Naive thymus-derived CD4-positive, alpha-beta T cell (primary cell): ENCODE measurements at regions not wholly inside any gene's neighbourhood (a gene's known extent, or its start where the extent isn't known, plus 50 kb on each side); places are given as distances from the start of the nearest gene placed in this dataset.

Experiments used
- ATAC-seq: fragments of 150-1000 bp; cut with Tn5 transposase; 2 replicates; pipeline ENCODE4 v1.10.0; 2021; ENCODE audit warnings: mild to moderate bottlenecking, moderate library complexity
- CTCF ChIA-PET: fragments of 350-600 bp; sonication (Branson Sonifier 250); formaldehyde crosslinking; loops from one replicate; lab custom pipeline; 2021; ENCODE audit warnings: antibody characterized with exemption; lab: Charles Lee
- POLR2A ChIA-PET: fragments of 350-600 bp; sonication (Branson Sonifier 250); formaldehyde crosslinking; loops from one replicate; lab custom pipeline; 2021; ENCODE audit warnings: antibody characterized with exemption, inconsistent platforms; lab: Charles Lee
- DNase-seq, 9 donors: peaks; one replicate each; pipeline versions ENCODE4 v3.0.0 to v3.0.0-alpha.2; 2020 to 2022; ENCODE audit warnings: mixed read lengths in 1 of 9
- H3K27ac ChIP-seq: one replicate; pipeline ENCODE4 v1.7.0; 2013; ENCODE audit warnings: mild to moderate bottlenecking, low read depth, low read length, moderate library complexity
- H3K27me3 ChIP-seq, 2 donors: one replicate each; pipeline ENCODE4 v1.7.0; 2013; ENCODE audit warnings: low read length in 2 of 2, mild to moderate bottlenecking in 2 of 2, moderate library complexity in 2 of 2; ENCODE audit not compliant: control insufficient read depth in 2 of 2, insufficient read depth in 2 of 2
- H3K36me3 ChIP-seq, 3 experiments: 1 replicate in 2 of 3; 2 replicates in 1 of 3; pipeline ENCODE4 v1.7.0; 2013; ENCODE audit warnings: low read length in 3 of 3, mild to moderate bottlenecking in 3 of 3, moderate library complexity in 1 of 3; ENCODE audit not compliant: insufficient read depth in 3 of 3, control insufficient read depth in 2 of 3
- H3K4me1 ChIP-seq, 2 donors: one replicate each; pipeline ENCODE4 v1.7.0; 2013; ENCODE audit warnings: low read length in 2 of 2, mild to moderate bottlenecking in 2 of 2, moderate library complexity in 1 of 2; ENCODE audit not compliant: control insufficient read depth in 2 of 2, insufficient read depth in 2 of 2
- H3K4me3 ChIP-seq: 2 replicates; pipeline ENCODE4 v1.7.0; 2013; ENCODE audit warnings: mild to moderate bottlenecking, low read length
- H3K9me3 ChIP-seq, 3 experiments: 1 replicate in 2 of 3; 2 replicates in 1 of 3; pipeline ENCODE4 v1.7.0; 2013; ENCODE audit warnings: low read length in 3 of 3; ENCODE audit not compliant: control insufficient read depth in 2 of 3
- H3K27ac Mint-ChIP-seq, 9 donors: one replicate each; pipeline ENCODE4 v1.8.0; 2020 to 2022; ENCODE audit warnings: mixed read lengths in 9 of 9, mild to moderate bottlenecking in 8 of 9, moderate library complexity in 5 of 9, inconsistent platforms in 2 of 9
- H3K27me3 Mint-ChIP-seq, 5 donors: one replicate each; pipeline ENCODE4 v1.8.0; 2021 to 2022; ENCODE audit warnings: mixed read lengths in 5 of 5, mild to moderate bottlenecking in 1 of 5
- H3K36me3 Mint-ChIP-seq, 5 donors: one replicate each; pipeline ENCODE4 v1.8.0; 2020 to 2022; ENCODE audit warnings: mixed read lengths in 5 of 5, mild to moderate bottlenecking in 3 of 5, inconsistent platforms in 1 of 5
- H3K4me1 Mint-ChIP-seq, 7 donors: one replicate each; pipeline ENCODE4 v1.8.0; 2020 to 2022; ENCODE audit warnings: mixed read lengths in 7 of 7, mild to moderate bottlenecking in 3 of 7, inconsistent platforms in 1 of 7
- H3K4me3 Mint-ChIP-seq, 10 donors: one replicate each; pipeline ENCODE4 v1.8.0; 2020 to 2022; ENCODE audit warnings: mild to moderate bottlenecking in 10 of 10, mixed read lengths in 10 of 10, moderate library complexity in 6 of 10, inconsistent platforms in 2 of 10
- H3K9me3 Mint-ChIP-seq, 11 donors: one replicate each; pipeline ENCODE4 v1.8.0; 2020 to 2022; ENCODE audit warnings: mixed read lengths in 11 of 11, mild to moderate bottlenecking in 4 of 11, inconsistent platforms in 1 of 11, moderate library complexity in 1 of 11
- intact Hi-C, 2 donors: fragments of 100-400 bp; cut with micrococcal nuclease; formaldehyde crosslinking; loops; one replicate each; pipeline ENCODE4 v1.15.1; 2023

DNA sequence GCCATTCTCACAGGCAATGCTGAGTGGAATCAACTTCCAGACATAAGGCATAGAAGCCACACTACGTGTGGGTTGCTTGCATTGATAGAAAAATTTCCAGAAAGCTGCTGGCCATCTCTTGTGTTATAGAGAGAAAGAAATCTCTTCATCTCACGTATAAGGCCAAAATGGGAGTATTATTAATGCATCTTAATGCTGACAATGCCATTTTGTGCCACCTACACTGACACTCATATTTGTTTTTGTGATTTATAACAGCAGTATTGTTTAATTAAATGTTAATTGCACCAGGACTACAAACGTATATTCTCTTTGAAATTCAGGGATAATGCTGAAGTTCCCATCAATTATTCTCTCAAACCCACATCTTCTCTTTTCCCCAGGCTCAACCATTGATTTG, 56.1 kb upstream of the TMEM132D start:
- H3K27me3 ChIP-seq, result no peaks in the 10 kb centered on the region
- Mint-ChIP-seq H3K27me3 (peaks cover 0 to 27% (median 15%) of the 10 kb centered on the region in 5 donors), H3K27ac (no peak overlapping the region), H3K9me3 (peaks cover 0 to 5% (median 0%) of the 10 kb centered on the region in 11 donors), H3K36me3 (no peaks in the 10 kb centered on the region), H3K4me1 (no peaks in the 10 kb centered on the region), H3K4me3 (no peak overlapping the region)
- no peak overlapping the region for H3K4me3 ChIP-seq
- POLR2A ChIA-PET, result no interaction called here
- DNase-seq (no peak), ATAC-seq (no peak)
- no peaks in the 10 kb centered on the region for H3K9me3 ChIP-seq
- no peaks in the 10 kb centered on the region for H3K36me3 ChIP-seq
- CTCF ChIA-PET, result no interaction called here
- no peak overlapping the region for H3K27ac ChIP-seq
- no peaks in the 10 kb centered on the region for H3K4me1 ChIP-seq
- intact Hi-C loops, result no loop called here

DNA sequence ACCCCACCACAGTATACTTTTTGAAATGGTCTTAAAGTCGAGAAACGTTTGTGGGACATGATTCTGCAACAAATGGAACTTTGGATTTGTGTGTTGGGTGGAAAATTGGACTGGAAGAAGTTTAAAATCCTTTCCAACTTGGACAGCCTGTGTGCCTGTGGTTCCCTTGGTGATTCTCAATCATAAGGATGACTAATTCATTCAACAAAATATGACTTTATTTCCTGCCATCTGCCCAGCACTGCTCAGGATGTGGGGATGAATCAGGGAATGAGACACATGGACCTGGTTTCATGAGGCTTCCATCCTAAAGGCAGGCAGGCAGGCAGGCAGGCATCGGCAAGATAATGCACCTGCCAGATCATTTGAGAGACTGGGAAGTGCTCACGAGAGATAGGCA, 57.3 kb upstream of the TMEM132D start:
- Histone ChIP-seq H3K9me3 (peaks cover 0 to 3% (median 0%) of the 10 kb centered on the region in 3 experiments), H3K36me3 (no peaks in the 10 kb centered on the region), H3K4me1 (no peaks in the 10 kb centered on the region), H3K4me3 (no peak overlapping the region), H3K27me3 (no peaks in the 10 kb centered on the region), H3K27ac (no peak overlapping the region)
- ChIA-PET POLR2A (no interaction called here), CTCF (no interaction called here)
- no peak for ATAC-seq
- Mint-ChIP-seq H3K4me1 (no peaks in the 10 kb centered on the region), H3K27me3 (peaks cover 0 to 35% (median 15%) of the 10 kb centered on the region in 5 donors), H3K27ac (no peak overlapping the region), H3K4me3 (no peak overlapping the region), H3K36me3 (no peaks in the 10 kb centered on the region), H3K9me3 (peaks cover 0 to 5% (median 0%) of the 10 kb centered on the region in 11 donors)
- intact Hi-C loops, result no loop called here
- DNase-seq, result no peak

DNA sequence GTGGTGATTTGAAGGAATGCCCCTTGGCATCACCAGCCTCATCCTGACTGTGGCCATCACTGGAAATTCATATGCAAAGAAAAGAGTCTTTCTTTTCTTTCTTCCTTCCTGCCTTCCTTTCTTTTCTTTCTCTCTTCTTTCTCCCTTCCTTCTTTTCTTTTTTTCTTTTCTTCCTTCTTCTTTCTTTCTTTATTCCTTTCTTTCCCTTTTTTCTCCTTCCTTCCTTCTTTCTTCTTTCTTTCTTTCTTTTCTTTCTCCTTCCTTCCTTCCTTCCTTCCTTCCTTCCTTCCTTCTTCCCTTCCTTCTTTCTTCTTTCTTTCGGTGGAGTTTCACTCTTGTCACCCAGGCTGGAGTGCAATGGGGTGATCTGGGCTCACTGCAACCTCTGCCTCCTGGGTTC, 58.0 kb upstream of the TMEM132D start:
- POLR2A ChIA-PET, result no interaction called here
- Mint-ChIP-seq H3K27me3 (peaks cover 0 to 42% (median 15%) of the 10 kb centered on the region in 5 donors), H3K27ac (no peak overlapping the region), H3K9me3 (peaks cover 0 to 5% (median 0%) of the 10 kb centered on the region in 11 donors), H3K4me3 (no peak overlapping the region), H3K4me1 (no peaks in the 10 kb centered on the region), H3K36me3 (no peaks in the 10 kb centered on the region)
- peaks cover 0 to 3% (median 0%) of the 10 kb centered on the region in 3 experiments for H3K9me3 ChIP-seq
- no peak overlapping the region for H3K27ac ChIP-seq
- CTCF ChIA-PET, result no interaction called here
- ATAC-seq, result no peak
- H3K4me1 ChIP-seq, result no peaks in the 10 kb centered on the region
- H3K27me3 ChIP-seq, result no peaks in the 10 kb centered on the region
- intact Hi-C loops, result no loop called here
- H3K36me3 ChIP-seq, result no peaks in the 10 kb centered on the region
- no peak for DNase-seq
- no peak overlapping the region for H3K4me3 ChIP-seq

- CTCF ChIA-PET, result no interaction called here
- H3K36me3 Mint-ChIP-seq, result no peaks in the 10 kb centered on the region
- H3K4me3 ChIP-seq, result no peak overlapping the region
These were observed 60.5 kb upstream of the TMEM132D start for GRCh38 chr12:129964300-129964699.

DNA sequence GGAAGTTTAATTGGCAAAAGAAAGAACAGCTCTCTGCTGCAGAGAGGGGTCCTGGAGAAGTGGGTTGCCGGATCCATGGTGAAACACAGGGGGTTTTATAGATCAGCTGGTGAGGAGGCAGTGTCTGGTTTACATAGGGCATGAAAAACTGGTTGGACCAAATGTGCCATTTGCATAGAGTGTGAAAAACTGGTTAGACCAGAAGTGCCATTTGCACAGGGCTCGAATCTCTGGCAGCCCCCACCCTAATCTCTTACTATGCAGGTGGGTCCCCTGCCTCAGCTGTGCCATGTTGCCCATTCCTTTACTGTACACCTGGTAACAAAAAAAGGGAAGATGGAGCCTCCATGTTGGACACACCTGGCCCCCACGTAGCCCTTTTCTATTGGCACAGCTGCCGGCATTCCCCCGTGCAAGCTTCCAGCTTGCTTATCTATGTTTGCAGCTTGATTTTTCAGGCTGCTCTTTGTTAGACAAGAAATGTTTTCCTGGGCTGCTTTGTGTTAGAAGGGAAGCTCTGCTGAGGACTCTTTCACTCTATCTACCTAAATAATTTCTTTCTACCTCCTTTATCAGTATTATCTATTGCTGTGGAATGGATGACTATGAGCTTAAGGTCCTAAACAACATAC, 61.1 kb upstream of the TMEM132D start:
- Mint-ChIP-seq H3K27ac (no peak overlapping the region), H3K27me3 (peaks cover 0 to 40% (median 19%) of the 10 kb centered on the region in 5 donors), H3K36me3 (no peaks in the 10 kb centered on the region), H3K9me3 (peaks cover 0 to 9% (median 2%) of the 10 kb centered on the region in 11 donors), H3K4me3 (no peak overlapping the region), H3K4me1 (no peaks in the 10 kb centered on the region)
- Histone ChIP-seq H3K27ac (no peak overlapping the region), H3K36me3 (no peaks in the 10 kb centered on the region), H3K4me1 (no peaks in the 10 kb centered on the region), H3K27me3 (no peaks in the 10 kb centered on the region), H3K4me3 (no peak overlapping the region), H3K9me3 (peaks cover 0 to 3% (median 0%) of the 10 kb centered on the region in 3 experiments)
- ATAC-seq, result no peak
- intact Hi-C loops, result no loop called here
- no peak for DNase-seq
- ChIA-PET CTCF (no interaction called here), POLR2A (no interaction called here)

More at GRCh38 chr12:129964300-129964699, 60.5 kb upstream of the TMEM132D start:
- Mint-ChIP-seq H3K27me3 (peaks cover 0 to 40% (median 15%) of the 10 kb centered on the region in 5 donors), H3K27ac (no peak overlapping the region), H3K4me3 (no peak overlapping the region), H3K9me3 (peaks cover 0 to 9% (median 0%) of the 10 kb centered on the region in 11 donors), H3K4me1 (no peaks in the 10 kb centered on the region)
- no peak overlapping the region for H3K27ac ChIP-seq
- POLR2A ChIA-PET, result no interaction called here
- DNase-seq (no peak), ATAC-seq (no peak)
- no peaks in the 10 kb centered on the region for H3K4me1 ChIP-seq
- no peaks in the 10 kb centered on the region for H3K36me3 ChIP-seq
- H3K9me3 ChIP-seq, result peaks cover 0 to 3% (median 0%) of the 10 kb centered on the region in 3 experiments
- H3K27me3 ChIP-seq, result no peaks in the 10 kb centered on the region
- intact Hi-C loops, result no loop called here

DNA sequence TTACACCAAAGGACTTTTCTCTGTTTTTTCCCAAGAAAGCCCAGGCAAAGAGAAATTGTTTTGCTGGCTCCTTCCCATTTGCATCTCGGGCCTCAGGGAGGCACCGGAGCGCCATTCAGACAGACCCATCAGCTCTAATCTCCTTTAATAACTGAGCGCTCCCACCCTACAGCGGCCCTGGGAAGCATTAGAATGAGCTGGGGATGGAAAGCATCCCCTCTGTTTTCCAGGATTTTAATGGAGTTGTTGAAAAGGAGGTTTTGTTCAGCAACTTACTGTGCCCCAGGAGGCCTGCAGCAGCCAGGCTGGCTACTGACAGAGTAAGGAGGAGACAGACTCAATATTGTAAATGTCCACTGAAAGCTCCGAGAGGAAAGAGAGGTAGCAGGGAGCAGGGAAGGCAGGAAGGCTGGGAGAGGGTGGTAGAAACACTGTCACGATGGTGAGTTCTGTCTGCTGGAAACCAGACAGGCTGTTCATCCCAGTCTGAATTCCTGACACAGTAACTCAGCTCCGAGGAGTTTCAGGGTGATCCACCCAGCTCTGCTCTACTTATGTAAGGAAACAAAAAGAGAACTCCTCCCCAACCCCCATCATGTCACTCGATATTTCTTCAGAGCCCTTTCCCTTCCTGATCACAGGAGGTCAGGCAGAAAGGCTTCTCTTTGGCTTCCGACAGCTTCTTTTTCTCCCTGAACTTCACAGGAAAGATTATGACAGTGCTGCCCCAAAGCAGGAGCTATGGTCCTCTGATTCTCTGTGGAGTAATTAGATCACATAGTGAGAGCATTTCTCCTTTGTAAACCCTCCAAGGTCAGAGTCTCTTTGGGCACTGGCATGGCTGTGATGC, 62.5 kb upstream of the TMEM132D start:
- H3K27ac ChIP-seq, result no peak overlapping the region
- H3K36me3 ChIP-seq, result no peaks in the 10 kb centered on the region
- H3K36me3 Mint-ChIP-seq, result no peaks in the 10 kb centered on the region
- POLR2A ChIA-PET, result no interaction called here
- no peak overlapping the region for H3K4me3 Mint-ChIP-seq
- H3K9me3 ChIP-seq, result peaks cover 0 to 3% (median 0%) of the 10 kb centered on the region in 3 experiments
- H3K4me1 Mint-ChIP-seq, result no peaks in the 10 kb centered on the region
- H3K9me3 Mint-ChIP-seq, result peaks cover 0 to 9% (median 3%) of the 10 kb centered on the region in 11 donors
- CTCF ChIA-PET, result no interaction called here
- no peak overlapping the region for H3K27ac Mint-ChIP-seq
- peaks cover 0 to 39% (median 27%) of the 10 kb centered on the region in 5 donors for H3K27me3 Mint-ChIP-seq
- H3K4me1 ChIP-seq, result no peaks in the 10 kb centered on the region
- intact Hi-C loops, result no loop called here
- ATAC-seq, result no peak
- no peaks in the 10 kb centered on the region for H3K27me3 ChIP-seq
- no peak for DNase-seq
- H3K4me3 ChIP-seq, result no peak overlapping the region
